ENCODE measurements at regions not wholly inside any gene's neighbourhood (a gene's known extent, or its start where the extent isn't known, plus 50 kb on each side); places are given as distances from the start of the nearest gene placed in this dataset.

DNA sequence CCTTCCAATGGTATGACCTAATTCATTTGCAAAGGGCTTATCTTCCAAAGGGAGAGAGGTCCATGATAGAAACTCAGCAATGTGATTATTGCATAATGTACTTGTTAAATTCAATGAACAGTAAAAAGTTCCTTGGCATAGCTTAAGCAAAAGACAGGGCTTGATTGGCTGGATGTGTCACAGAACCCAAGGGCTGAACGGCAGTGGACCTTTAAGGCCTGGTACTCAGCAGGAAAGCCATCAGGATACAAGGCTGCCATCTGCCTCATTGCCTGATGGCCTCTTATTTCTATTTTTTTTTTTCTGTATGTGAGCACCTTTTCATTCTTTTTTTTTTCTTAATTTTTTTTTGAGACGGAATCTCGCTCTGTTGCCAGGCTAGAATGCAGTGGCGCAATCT, 208.9 kb upstream of the WSCD1 start:
- no peak for TF ChIP-seq CTCF (IDR thresholded peaks at IDR 0.05)
- TF ChIP-seq EZH2 (IDR thresholded peaks at IDR 0.05), result no peak
